ENCODE measurements at regions not wholly inside any gene's neighbourhood (a gene's known extent, or its start where the extent isn't known, plus 50 kb on each side); places are given as distances from the start of the nearest gene placed in this dataset.

- Histone ChIP-seq H3K4me1 (no peaks in the 10 kb centered on the region), H3K27ac (no peak overlapping the region), H3K36me3 (no peaks in the 10 kb centered on the region), H3K4me3 (no peak overlapping the region), H3K9me3 (no peaks in the 10 kb centered on the region), H3K27me3 (no peaks in the 10 kb centered on the region)
- intact Hi-C loops (cut with DNase I) = no loop called here
- ATAC-seq = no peak
- no peak for TF ChIP-seq CTCF (IDR thresholded peaks at IDR 0.05)
- DNase-seq = no peak
Observed at GRCh38 chr3:117846238-117846637, 1136.7 kb downstream of the TUSC7 start.

GRCh38 chr3:117848606-117849005, 1139.0 kb downstream of the TUSC7 start:
- no peak for ATAC-seq
- no peaks in the 10 kb centered on the region for H3K4me1 ChIP-seq
- H3K27me3 ChIP-seq = no peaks in the 10 kb centered on the region
- no peak overlapping the region for H3K27ac ChIP-seq
- no peaks in the 10 kb centered on the region for H3K36me3 ChIP-seq
- no peak overlapping the region for H3K4me3 ChIP-seq
- no peak for DNase-seq
- no peaks in the 10 kb centered on the region for H3K9me3 ChIP-seq
- intact Hi-C loops (cut with DNase I) = no loop called here
- TF ChIP-seq CTCF (IDR thresholded peaks at IDR 0.05) = no peak

DNA sequence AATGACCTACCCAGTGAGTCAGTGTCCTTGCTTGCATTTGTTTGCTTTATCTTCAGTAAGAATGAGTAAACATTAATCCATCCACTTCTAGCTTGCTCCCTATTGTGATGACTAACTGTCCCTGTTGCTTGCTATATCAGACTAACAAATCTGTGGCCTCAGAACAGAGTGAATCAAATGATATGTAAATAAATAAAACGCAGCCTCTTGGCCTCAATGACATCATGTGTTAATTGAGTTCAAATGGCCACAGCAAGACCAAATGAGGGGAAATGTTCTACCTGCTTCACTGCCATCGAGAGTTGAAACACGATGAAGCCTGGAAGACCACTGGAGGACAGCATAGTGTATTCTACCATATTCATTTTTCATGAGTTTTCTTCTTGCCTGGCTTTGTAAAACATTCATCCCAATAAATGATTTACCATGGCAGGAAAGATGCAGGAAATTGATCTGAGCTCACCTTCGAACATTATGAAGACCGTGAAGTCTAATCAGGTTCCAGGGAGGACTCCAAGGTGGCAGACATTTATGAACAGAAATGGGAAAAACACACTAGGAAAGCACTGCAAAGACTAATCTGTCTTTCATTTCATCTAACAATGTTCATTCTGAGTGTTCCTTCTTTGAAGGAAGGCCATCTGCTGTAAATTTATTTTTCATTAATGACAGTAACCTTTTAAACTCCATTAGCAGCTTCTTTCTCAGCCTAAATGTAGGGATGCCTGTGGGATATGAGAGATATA, 1144.5 kb downstream of the TUSC7 start:
- ATAC-seq (peak; percentile 50), DNase-seq (no peak)
- intact Hi-C loops (cut with DNase I) = no loop called here
- no peaks in the 10 kb centered on the region for H3K4me1 ChIP-seq
- H3K27me3 ChIP-seq = no peaks in the 10 kb centered on the region
- no peaks in the 10 kb centered on the region for H3K36me3 ChIP-seq
- no peak overlapping the region for H3K27ac ChIP-seq
- no peak for TF ChIP-seq CTCF (IDR thresholded peaks at IDR 0.05)
- H3K9me3 ChIP-seq = no peaks in the 10 kb centered on the region
- no peak overlapping the region for H3K4me3 ChIP-seq

- H3K4me1 ChIP-seq = no peaks in the 10 kb centered on the region
- DNase-seq (no peak), ATAC-seq (no peak)
- no peak overlapping the region for H3K27ac ChIP-seq
- no peak for TF ChIP-seq CTCF (IDR thresholded peaks at IDR 0.05)
- H3K36me3 ChIP-seq = no peaks in the 10 kb centered on the region
- H3K4me3 ChIP-seq = no peak overlapping the region
- no peaks in the 10 kb centered on the region for H3K27me3 ChIP-seq
- no peaks in the 10 kb centered on the region for H3K9me3 ChIP-seq
- intact Hi-C loops (cut with DNase I) = no loop called here
Observed at GRCh38 chr3:117856354-117856753, 1146.8 kb downstream of the TUSC7 start.

- no peak overlapping the region for H3K4me3 ChIP-seq
Observed at GRCh38 chr3:117863146-117863545, 1153.6 kb downstream of the TUSC7 start.

More at GRCh38 chr3:117863146-117863545, 1153.6 kb downstream of the TUSC7 start:
- H3K36me3 ChIP-seq = no peaks in the 10 kb centered on the region
- no peaks in the 10 kb centered on the region for H3K9me3 ChIP-seq
- ATAC-seq (no peak), DNase-seq (no peak)
- intact Hi-C loops (cut with DNase I) = no loop called here
- H3K4me1 ChIP-seq = no peaks in the 10 kb centered on the region
- no peak overlapping the region for H3K27ac ChIP-seq
- TF ChIP-seq CTCF (IDR thresholded peaks at IDR 0.05) = no peak
- H3K27me3 ChIP-seq = no peaks in the 10 kb centered on the region
